Mesendoderm (in vitro differentiated cells): ENCODE measurements at regions not wholly inside any gene's neighbourhood (a gene's known extent, or its start where the extent isn't known, plus 50 kb on each side); places are given as distances from the start of the nearest gene placed in this dataset.

Source experiments
- DNase-seq: peaks from one replicate; pipeline ENCODE4 v3.0.0; 2013
- H2AK5ac ChIP-seq: 2 replicates; pipeline ENCODE4 v1.6.1; 2013; ENCODE audit warnings: low read length, inconsistent platforms
- H2BK120ac ChIP-seq: 2 replicates; pipeline ENCODE4 v1.6.1; 2013; ENCODE audit warnings: low read depth, mild to moderate bottlenecking, low read length, moderate library complexity, mixed read lengths
- H2BK15ac ChIP-seq: replicated peaks from 2 replicates; pipeline ENCODE4 v1.6.1; 2013; ENCODE audit warnings: low read depth, mild to moderate bottlenecking, moderate library complexity
- H2BK5ac ChIP-seq: 2 replicates; pipeline ENCODE4 v1.6.1; 2013; ENCODE audit warnings: low read length, inconsistent platforms
- H3K18ac ChIP-seq: 2 replicates; pipeline ENCODE4 v1.6.1; 2013; ENCODE audit warnings: mild to moderate bottlenecking, low read length, mixed read lengths
- H3K23ac ChIP-seq: one replicate; pipeline ENCODE4 v1.6.1; 2013; ENCODE audit warnings: low read length
- H3K27ac ChIP-seq: 2 replicates; pipeline ENCODE4 v1.5.1; 2013; ENCODE audit warnings: low read depth, mild to moderate bottlenecking, inconsistent platforms, low read length, moderate library complexity
- H3K27me3 ChIP-seq: 2 replicates; pipeline ENCODE4 v1.6.1; 2013; ENCODE audit warnings: low read length, control low read depth, mild to moderate bottlenecking, inconsistent platforms; ENCODE audit not compliant: insufficient read depth, poor library complexity
- H3K36me3 ChIP-seq: 2 replicates; pipeline ENCODE4 v1.6.1; 2013; ENCODE audit warnings: low read length, inconsistent platforms; ENCODE audit not compliant: control insufficient read depth, insufficient read depth
- H3K4ac ChIP-seq: one replicate; pipeline ENCODE4 v1.6.1; 2013; ENCODE audit warnings: low read depth, mild to moderate bottlenecking, low read length, moderate library complexity
- H3K4me1 ChIP-seq: 2 replicates; pipeline ENCODE4 v1.6.1; 2013; ENCODE audit warnings: low read depth, low read length, inconsistent platforms; ENCODE audit not compliant: control insufficient read depth
- H3K4me2 ChIP-seq: 2 replicates; pipeline ENCODE4 v1.6.1; 2013; ENCODE audit warnings: low read length
- H3K4me3 ChIP-seq: 2 replicates; pipeline ENCODE4 v1.5.1; 2013; ENCODE audit warnings: mild to moderate bottlenecking, low read length
- H3K56ac ChIP-seq: one replicate; pipeline ENCODE4 v1.6.1; 2013; ENCODE audit warnings: low read length
- H3K79me1 ChIP-seq: 2 replicates; pipeline ENCODE4 v1.6.1; 2013; ENCODE audit warnings: low read length, inconsistent platforms
- H3K79me2 ChIP-seq: 2 replicates; pipeline ENCODE4 v1.6.1; 2013; ENCODE audit warnings: mild to moderate bottlenecking, low read length; ENCODE audit not compliant: control insufficient read depth, insufficient read depth
- H3K9ac ChIP-seq: 2 replicates; pipeline ENCODE4 v1.6.1; 2013; ENCODE audit warnings: low read length, inconsistent platforms
- H4K5ac ChIP-seq: one replicate; pipeline ENCODE4 v1.6.1; 2013; ENCODE audit warnings: low read length
- H4K8ac ChIP-seq: one replicate; pipeline ENCODE4 v1.6.1; 2013; ENCODE audit warnings: low read depth, mild to moderate bottlenecking, control low read depth, low read length, moderate library complexity
- WGBS: extraction: QIAGEN DNeasy Blood & Tissue Kit; methylation state at CpG from one replicate; pipeline ENCODE4 v1.1.7; 2013; ENCODE audit warnings: low lambda C conversion rate, missing lambda C conversion rate; ENCODE audit not compliant: insufficient coverage; ENCODE audit errors: extremely low coverage; 5-methylcytosine and 5-hydroxymethylcytosine counted together

- Histone ChIP-seq H3K79me1 (no peaks in the 10 kb centered on the region), H2AK5ac (no peak overlapping the region), H3K4me2 (no peak overlapping the region), H2BK5ac (no peak overlapping the region), H3K4ac (no peak overlapping the region), H2BK120ac (no peak overlapping the region), H3K4me3 (no peak overlapping the region), H3K27ac (no peak overlapping the region), H4K8ac (no peak overlapping the region), H3K79me2 (no peaks in the 10 kb centered on the region), H3K36me3 (no peaks in the 10 kb centered on the region), H3K27me3 (no peaks in the 10 kb centered on the region), H4K5ac (no peak overlapping the region), H3K18ac (no peak overlapping the region), H3K4me1 (no peaks in the 10 kb centered on the region), H3K9ac (no peak overlapping the region), H2BK15ac (no peak overlapping the region), H3K56ac (no peak overlapping the region), H3K23ac (no peak overlapping the region)
- DNase-seq: peak; percentile 26
- WGBS: no CpG with 5 or more reads among the region's 14 CpGs
Measured at GRCh38 chr11:70926543-70927201, 325.7 kb downstream of the SHANK2 start.

GRCh38 chr11:70928854-70929598 is 323.4 kb downstream of the SHANK2 start:
- H4K8ac ChIP-seq: no peak overlapping the region
- H3K4me2 ChIP-seq: no peak overlapping the region
- H3K9ac ChIP-seq: no peak overlapping the region
- H2BK120ac ChIP-seq: no peak overlapping the region
- no CpG with 5 or more reads among the region's 10 CpGs for WGBS
- H3K79me2 ChIP-seq: no peaks in the 10 kb centered on the region
- H3K27ac ChIP-seq: no peak overlapping the region
- H3K56ac ChIP-seq: no peak overlapping the region
- H4K5ac ChIP-seq: no peak overlapping the region
- H3K4me1 ChIP-seq: no peaks in the 10 kb centered on the region
- no peak overlapping the region for H3K23ac ChIP-seq
- H3K4ac ChIP-seq: no peak overlapping the region
- no peak overlapping the region for H2BK5ac ChIP-seq
- H2AK5ac ChIP-seq: no peak overlapping the region
- H2BK15ac ChIP-seq: no peak overlapping the region
- H3K18ac ChIP-seq: no peak overlapping the region
- peak; percentile 52 for DNase-seq
- no peaks in the 10 kb centered on the region for H3K36me3 ChIP-seq
- H3K79me1 ChIP-seq: no peaks in the 10 kb centered on the region
- no peak overlapping the region for H3K4me3 ChIP-seq
- no peaks in the 10 kb centered on the region for H3K27me3 ChIP-seq

GRCh38 chr11:70930215-70930614 is 322.2 kb downstream of the SHANK2 start:
- no peak overlapping the region for H4K5ac ChIP-seq

GRCh38 chr11:70931430-70931829 is 320.9 kb downstream of the SHANK2 start:
- Histone ChIP-seq H4K8ac (no peak overlapping the region), H2BK15ac (no peak overlapping the region), H3K9ac (no peak overlapping the region), H3K4me1 (no peaks in the 10 kb centered on the region), H2AK5ac (no peak overlapping the region), H3K4me2 (no peak overlapping the region), H3K56ac (no peak overlapping the region), H3K23ac (no peak overlapping the region), H3K79me2 (no peaks in the 10 kb centered on the region), H2BK5ac (no peak overlapping the region), H3K36me3 (no peaks in the 10 kb centered on the region), H3K4ac (no peak overlapping the region), H3K4me3 (no peak overlapping the region), H2BK120ac (no peak overlapping the region), H3K27me3 (no peaks in the 10 kb centered on the region), H4K5ac (no peak overlapping the region), H3K18ac (no peak overlapping the region), H3K79me1 (no peaks in the 10 kb centered on the region), H3K27ac (no peak overlapping the region)
- WGBS: no CpG with 5 or more reads among the region's 12 CpGs
- no peak for DNase-seq

More at GRCh38 chr11:70930215-70930614, 322.2 kb downstream of the SHANK2 start:
- no peak overlapping the region for H2BK15ac ChIP-seq
- no peak overlapping the region for H3K4me2 ChIP-seq
- no peak overlapping the region for H3K23ac ChIP-seq
- no peak overlapping the region for H2AK5ac ChIP-seq
- no peaks in the 10 kb centered on the region for H3K4me1 ChIP-seq
- H3K27me3 ChIP-seq: no peaks in the 10 kb centered on the region
- H2BK120ac ChIP-seq: no peak overlapping the region
- WGBS: no CpG with 5 or more reads among the region's 3 CpGs
- H3K4ac ChIP-seq: no peak overlapping the region
- no peak overlapping the region for H3K56ac ChIP-seq
- no peak overlapping the region for H3K27ac ChIP-seq
- no peak for DNase-seq
- no peaks in the 10 kb centered on the region for H3K79me1 ChIP-seq
- no peak overlapping the region for H2BK5ac ChIP-seq
- no peak overlapping the region for H4K8ac ChIP-seq
- H3K36me3 ChIP-seq: no peaks in the 10 kb centered on the region
- no peaks in the 10 kb centered on the region for H3K79me2 ChIP-seq
- H3K4me3 ChIP-seq: no peak overlapping the region
- no peak overlapping the region for H3K18ac ChIP-seq
- H3K9ac ChIP-seq: no peak overlapping the region

GRCh38 chr11:70933981-70934583 is 318.3 kb downstream of the SHANK2 start:
- Histone ChIP-seq H3K18ac (no peak overlapping the region), H3K4me1 (no peaks in the 10 kb centered on the region), H4K5ac (no peak overlapping the region), H3K4me2 (no peak overlapping the region), H2AK5ac (no peak overlapping the region), H4K8ac (no peak overlapping the region), H3K4me3 (no peak overlapping the region), H3K9ac (no peak overlapping the region), H3K56ac (no peak overlapping the region), H3K27me3 (no peaks in the 10 kb centered on the region), H3K36me3 (no peaks in the 10 kb centered on the region), H3K79me1 (no peaks in the 10 kb centered on the region), H2BK120ac (no peak overlapping the region), H3K23ac (no peak overlapping the region), H3K27ac (no peak overlapping the region), H2BK15ac (no peak overlapping the region), H3K4ac (no peak overlapping the region), H3K79me2 (no peaks in the 10 kb centered on the region), H2BK5ac (no peak overlapping the region)
- WGBS: no CpG with 5 or more reads among the region's 10 CpGs
- DNase-seq: no peak
